COR-L47 (cell line): ENCODE measurements at regions not wholly inside any gene's neighbourhood (a gene's known extent, or its start where the extent isn't known, plus 50 kb on each side); places are given as distances from the start of the nearest gene placed in this dataset.

ENCODE experiments used
- DNase-seq: peaks from one replicate; lab custom pipeline; 2025; lab: John Stamatoyannopoulos, UW

- DNase-seq = no peak
Observed at GRCh38 chr9:551986-552929, 289.2 kb upstream of the DMRT1 start.

- no peak for DNase-seq
Observed at GRCh38 chr9:555493-555892, 286.0 kb upstream of the DMRT1 start.

- DNase-seq = no peak
Observed at GRCh38 chr9:556199-556598, 285.3 kb upstream of the DMRT1 start.

DNA sequence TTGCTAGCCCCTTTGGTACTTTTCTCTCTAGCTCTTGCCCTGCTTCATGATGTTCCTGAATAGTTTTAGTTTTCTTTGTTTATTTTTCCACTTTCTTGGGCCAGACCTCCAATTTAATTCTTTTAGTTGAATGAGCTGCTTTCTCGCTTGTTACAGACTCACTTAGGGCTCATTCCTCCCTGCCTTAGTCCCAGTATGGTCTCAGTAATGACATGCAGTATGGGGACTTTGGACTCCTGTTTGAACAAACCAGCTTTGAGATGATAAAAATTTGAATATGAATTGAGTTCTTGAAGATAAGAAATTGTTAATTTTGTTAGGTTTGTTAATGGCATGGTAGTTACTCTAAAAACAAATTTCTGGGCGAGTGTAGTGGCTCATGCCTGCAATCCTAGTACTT, 284.8 kb upstream of the DMRT1 start:
- no peak for DNase-seq

DNA sequence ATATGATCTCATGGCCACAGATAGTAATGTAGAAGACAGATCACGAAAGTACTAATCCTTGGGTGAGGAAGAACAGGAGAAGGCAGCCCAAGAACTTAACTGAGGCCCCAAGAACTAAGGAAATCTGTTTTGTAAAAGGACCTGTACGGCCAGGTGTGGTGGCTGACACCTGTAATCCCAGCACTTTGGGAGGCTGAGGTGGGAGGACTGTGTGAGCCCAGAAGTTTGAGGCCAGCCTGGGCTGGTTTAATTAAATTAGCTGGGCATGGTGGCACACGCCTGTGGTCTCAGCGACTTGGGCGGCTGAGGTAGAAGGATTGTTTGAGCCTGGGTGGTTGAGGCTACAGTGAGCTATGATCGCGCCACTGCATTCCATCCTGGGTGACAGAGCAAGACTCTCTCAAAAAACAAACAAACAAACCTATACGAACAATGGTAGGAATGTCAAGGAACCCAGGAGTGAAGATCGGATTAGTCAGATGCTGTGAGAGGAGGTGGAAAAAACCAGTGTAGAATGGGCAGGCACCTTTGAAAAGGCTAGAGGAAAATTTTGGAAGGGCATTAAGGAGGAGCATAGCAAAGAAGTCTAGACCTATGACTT, 283.8 kb upstream of the DMRT1 start:
- DNase-seq = no peak

DNA sequence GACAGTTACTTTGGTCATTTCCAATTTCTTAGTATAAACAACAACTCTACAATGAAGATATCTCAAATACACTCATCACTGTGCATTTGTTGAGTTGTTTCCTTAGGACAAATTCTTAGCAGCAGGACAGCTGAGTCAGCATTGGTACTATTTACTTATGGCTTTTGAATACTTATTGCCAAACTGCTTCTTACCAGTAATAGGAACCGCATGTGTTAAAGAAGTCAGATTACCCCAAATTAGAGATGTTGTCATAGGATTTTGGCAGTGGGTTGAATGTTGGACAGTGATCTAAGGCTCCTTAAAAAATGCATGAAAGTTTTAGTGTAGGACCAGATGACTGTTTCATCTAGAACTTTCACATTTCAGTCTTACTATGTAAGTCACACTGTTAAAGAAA, 280.1 kb upstream of the DMRT1 start:
- DNase-seq = no peak

- no peak for DNase-seq
Observed at GRCh38 chr9:563200-563599, 278.3 kb upstream of the DMRT1 start.

DNA sequence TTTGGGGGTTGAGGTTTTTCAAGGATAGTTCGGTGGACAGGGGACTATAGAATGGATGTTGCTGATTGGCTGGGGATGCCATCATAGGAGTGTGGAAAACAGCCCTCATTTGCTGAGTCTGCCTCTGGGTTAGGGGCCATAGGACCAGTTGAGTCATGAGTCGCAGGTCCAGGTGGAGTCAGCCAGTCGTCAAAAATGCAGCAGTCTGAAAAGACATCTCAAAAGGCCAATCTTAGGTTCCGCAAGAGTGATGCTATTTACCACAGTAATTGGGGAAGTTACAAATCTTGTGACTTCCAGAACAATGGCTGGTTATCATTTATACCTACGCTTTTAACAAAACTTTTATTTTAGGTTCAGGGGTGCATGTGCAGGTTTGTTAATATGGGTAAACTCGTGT, 276.0 kb upstream of the DMRT1 start:
- no peak for DNase-seq

- no peak for DNase-seq
Observed at GRCh38 chr9:567128-567746, 274.3 kb upstream of the DMRT1 start.

DNA sequence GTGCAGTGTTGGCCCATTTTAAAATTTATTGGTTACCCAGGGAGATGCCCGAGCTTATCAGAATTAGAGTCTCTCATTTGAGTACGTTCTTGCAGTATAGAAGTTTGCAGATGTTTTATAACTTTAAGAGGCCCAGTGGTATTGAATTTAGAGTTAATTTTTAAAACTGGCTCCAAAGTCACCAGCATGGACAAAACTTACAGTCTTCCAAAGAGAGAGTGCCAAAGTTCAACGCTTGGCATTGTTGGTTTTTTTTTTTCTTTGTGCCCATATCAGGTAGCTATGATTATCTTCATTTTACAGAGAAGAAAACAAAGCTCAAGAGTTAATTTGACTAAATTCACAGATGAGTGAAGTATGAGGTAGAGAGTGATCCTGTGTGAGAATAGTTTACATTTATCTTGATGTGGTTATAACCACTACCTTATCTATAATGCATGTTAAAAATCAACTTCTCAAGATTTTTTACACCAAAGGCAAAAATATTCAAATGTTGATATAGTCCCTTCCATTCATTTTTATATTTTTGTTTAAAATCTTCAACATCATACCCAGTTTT, 273.7 kb upstream of the DMRT1 start:
- no peak for DNase-seq

GRCh38 chr9:569296-569695, 272.2 kb upstream of the DMRT1 start:
- DNase-seq = no peak

- DNase-seq = no peak
Observed at GRCh38 chr9:570187-570586, 271.3 kb upstream of the DMRT1 start.

DNA sequence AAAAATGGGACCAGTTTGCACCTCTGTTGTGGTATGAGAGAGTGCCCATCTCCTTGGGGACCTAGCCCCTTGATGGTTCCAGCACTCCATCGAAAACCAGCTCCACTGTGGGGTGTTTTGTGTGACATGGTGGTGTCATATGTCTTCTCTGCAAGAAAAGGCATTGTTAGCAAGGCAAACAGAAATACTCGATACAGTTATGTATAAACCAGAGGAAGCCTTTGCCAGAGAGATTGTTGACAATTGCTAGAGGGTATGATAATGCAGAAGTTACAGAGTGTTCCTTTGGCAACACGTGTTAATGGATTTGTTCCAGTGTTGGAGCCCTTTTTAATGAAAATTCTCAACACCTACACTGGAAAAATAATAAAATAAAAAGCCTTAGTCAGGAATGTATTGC, 270.4 kb upstream of the DMRT1 start:
- DNase-seq = no peak

DNA sequence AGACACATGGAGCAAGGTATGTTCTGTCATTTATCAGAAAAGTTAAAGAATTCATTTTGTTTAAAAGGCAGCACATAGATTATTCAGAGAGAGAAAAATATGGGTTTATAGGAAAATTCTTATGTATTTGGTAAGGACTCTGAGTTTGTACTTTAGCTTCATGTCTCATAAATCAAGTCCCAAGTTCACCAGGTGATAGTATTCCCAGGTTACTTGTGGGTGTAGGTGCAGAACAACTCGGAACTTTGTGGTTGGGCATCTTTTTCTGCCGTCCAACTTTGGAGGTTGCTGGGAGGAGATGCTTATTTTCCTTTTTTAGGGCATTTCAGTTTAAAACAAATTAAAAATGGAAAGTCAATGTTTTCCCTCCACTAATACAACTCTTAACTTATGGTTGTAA, 269.8 kb upstream of the DMRT1 start:
- no peak for DNase-seq

DNA sequence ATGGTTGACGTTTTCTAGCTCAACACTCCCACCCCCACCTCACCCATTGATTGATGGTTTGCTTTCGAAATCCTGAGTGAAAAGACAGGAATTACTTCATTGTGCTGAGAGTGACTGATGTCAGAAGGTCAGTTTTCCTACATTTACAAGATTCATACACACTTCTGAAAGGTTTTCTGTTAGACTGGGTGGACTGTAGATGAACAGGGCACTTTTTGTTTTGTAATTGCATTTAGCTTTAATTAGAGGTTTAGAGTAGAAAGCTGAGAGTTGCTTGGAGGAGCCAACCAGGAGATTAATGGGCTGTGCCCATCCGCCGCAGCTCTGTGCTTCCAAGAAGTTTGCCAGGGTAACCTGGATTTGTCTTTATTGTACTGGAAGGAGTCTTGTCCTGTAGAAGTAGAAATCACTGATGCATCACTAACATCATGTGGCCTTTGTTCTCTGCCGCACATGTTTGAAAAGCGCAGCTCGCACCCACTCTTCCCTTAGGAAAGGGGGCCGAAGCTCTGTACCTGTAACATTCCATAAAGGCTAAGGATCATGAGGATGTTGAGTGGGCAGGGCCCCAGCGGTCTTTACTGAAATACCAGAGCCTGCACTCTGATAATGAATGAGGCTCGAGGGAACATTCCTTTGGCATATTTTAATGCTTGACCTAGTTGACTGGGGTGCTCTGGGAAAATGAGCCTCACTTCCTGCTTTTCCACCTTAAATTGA, 267.6 kb upstream of the DMRT1 start:
- no peak for DNase-seq

DNA sequence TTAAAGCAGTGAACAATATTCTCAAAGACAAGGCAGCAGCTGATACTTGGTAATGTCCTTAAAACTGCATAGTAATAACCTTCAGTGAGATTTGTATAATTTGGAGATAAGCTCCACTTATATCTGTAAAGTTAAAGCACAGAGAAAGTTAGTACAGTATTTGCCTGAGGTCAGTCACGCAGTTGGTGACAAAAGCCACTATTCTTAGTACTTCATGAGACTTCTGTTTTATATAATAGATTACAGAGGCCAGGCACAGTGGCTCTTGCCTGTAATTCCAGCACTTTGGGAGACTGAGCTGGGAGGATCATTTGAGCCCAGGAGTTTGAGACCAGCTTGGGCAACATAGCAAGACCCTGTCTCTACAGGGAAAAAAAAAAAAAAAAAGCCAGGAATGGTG, 266.4 kb upstream of the DMRT1 start:
- DNase-seq = no peak

DNA sequence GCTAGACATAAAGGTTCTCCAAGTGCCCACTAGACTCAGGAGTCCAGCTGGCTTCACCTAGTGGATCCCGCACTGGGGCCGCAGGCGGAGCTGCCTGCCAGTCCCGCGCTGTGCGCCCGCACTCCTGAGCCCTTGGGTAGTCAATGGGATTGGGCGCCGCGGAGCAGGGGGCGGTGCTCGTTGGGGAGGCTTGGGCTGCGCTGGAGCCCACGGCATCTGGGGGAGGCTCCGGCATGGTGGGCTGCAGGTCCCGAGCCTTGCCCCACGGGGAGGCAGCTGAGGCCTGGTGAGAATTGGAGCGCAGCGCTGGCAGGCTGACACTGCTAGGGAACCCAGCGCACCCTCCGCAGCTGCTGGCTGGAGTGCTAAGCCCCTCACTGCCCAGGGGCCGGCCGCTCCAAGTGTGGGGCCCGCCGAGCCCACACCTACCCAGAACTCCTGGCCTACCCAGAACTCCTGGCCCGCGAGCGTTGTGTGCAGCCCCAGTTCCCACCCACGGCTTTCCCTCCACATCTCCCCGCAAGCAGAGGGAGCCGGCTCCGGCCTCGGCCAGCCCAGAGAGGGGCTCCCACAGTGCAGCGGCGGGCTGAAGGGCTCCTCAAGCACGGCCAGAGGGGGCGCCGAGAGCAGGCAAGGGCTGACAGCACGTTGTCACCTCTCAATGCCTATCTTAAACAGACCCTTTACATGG, 260.7 kb upstream of the DMRT1 start:
- no peak for DNase-seq

DNA sequence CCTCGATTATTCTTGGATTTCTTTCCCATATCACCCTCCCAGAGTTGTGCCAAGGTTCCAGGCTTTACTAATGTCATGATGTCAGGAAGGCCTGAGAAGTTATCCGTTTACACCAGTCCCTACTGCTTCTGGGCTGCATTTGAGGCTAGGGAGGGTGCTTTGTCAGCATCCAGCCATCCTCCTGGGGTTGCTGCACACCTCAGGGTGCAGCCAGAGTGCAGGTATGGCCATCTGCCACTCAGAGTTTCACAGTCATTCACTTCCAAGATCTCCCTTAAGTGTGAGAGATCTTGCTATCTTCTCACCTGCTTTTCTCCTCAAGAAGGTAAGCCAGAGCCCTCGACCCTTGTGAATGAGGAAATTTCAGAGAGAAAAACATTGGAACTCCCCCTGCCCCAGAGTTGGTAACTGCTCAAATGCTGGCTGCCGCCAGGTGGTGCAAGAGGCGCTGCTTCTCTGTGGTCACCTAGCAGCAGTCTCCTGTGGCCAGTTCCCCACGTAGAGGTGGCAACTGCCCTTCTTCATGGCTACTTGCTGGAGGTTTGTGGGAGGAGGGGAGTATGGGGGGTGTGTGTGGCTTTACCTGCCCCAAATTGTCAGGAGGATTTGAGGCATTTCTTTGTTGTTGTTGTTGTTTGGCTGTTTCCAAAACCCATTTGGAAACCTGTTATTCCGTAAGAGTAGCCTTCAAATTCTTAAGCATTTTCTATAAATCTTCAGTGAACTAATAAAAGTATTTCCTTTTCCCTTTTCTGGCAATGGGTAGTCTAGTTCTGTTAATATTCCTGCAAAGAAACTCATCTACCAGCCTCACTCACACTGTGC, 259.6 kb upstream of the DMRT1 start:
- DNase-seq = peak; percentile 1

DNA sequence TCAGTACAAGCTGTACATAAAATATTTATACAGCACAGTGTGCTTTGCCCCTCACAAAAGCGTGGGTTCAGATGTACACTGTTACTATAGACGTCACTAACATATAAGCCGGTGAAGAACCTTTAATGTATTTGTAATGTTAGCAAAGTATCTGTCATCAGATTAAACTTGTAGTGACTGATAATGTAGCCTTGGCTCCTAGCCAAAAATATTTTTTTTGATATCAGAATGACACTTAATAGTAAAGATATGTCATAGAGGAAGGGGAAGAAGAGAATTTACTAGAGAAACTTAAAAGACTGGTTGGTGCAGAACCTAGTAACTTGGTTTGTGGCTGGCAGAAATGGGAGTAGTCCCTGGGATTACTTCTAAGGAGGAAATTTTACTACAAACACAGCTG, 258.7 kb upstream of the DMRT1 start:
- no peak for DNase-seq

GRCh38 chr9:587527-587926, 254.0 kb upstream of the DMRT1 start:
- no peak for DNase-seq

DNA sequence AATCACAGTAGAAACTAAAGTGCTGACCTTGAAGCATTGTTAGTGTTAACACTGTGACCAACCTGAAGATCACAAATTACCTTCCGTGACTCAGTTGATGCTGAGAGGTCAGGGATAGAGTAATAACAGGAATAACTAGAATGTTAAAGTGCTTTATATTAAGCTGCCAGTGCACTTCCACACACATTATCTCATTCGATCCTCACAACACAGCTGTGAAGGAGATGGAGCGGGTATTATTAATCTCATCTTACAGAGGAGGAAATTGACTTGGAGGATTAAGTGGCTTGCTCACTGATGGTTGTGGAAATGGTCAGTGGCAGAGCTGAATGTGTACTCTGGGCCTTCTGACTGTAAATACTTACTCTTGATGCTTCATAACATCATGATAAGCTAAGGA, 252.5 kb upstream of the DMRT1 start:
- DNase-seq = no peak
